Spinal cord (tissue), 9 donors: ENCODE measurements at regions not wholly inside any gene's neighbourhood (a gene's known extent, or its start where the extent isn't known, plus 50 kb on each side); places are given as distances from the start of the nearest gene placed in this dataset.
A peak's percentile ranks its signal among the peaks of the same experiment; 100 is the strongest.

ENCODE experiments used
- DNase-seq, 6 donors: peaks; one replicate each; pipeline versions ENCODE4 v3.0.0 to v3.0.0-alpha.2; 2013 to 2015; ENCODE audit warnings: low spot score in 6 of 6, low read depth in 4 of 6
- H3K27ac ChIP-seq: one replicate; pipeline ENCODE4 v1.5.1; 2013; ENCODE audit warnings: low read depth, low read length, control low read depth
- H3K27me3 ChIP-seq: one replicate; pipeline ENCODE4 v1.6.1; 2013; ENCODE audit warnings: low read length; ENCODE audit not compliant: control insufficient read depth, insufficient read depth
- H3K36me3 ChIP-seq: one replicate; pipeline ENCODE4 v1.6.1; 2013; ENCODE audit warnings: low read length; ENCODE audit not compliant: control insufficient read depth, insufficient read depth
- H3K4me1 ChIP-seq: one replicate; pipeline ENCODE4 v1.6.1; 2013; ENCODE audit warnings: low read length; ENCODE audit not compliant: control insufficient read depth, insufficient read depth
- H3K4me3 ChIP-seq: one replicate; pipeline ENCODE4 v1.5.1; 2013; ENCODE audit warnings: low read depth, low read length, control low read depth
- H3K9me3 ChIP-seq: one replicate; pipeline ENCODE4 v1.6.1; 2013; ENCODE audit warnings: low read length; ENCODE audit not compliant: control insufficient read depth, insufficient read depth
- WGBS: methylation state at CpG from one replicate; pipeline ENCODE4 v1.1.5; 2013; ENCODE audit warnings: missing lambda C conversion rate; ENCODE audit not compliant: insufficient coverage; 5-methylcytosine and 5-hydroxymethylcytosine counted together
- donor health status: healthy.

- WGBS, result 94% methylated on average over 14 of the region's 14 CpGs
These were observed 325.0 kb downstream of the SNAPC1 start for GRCh38 chr14:62087191-62087590.

DNA sequence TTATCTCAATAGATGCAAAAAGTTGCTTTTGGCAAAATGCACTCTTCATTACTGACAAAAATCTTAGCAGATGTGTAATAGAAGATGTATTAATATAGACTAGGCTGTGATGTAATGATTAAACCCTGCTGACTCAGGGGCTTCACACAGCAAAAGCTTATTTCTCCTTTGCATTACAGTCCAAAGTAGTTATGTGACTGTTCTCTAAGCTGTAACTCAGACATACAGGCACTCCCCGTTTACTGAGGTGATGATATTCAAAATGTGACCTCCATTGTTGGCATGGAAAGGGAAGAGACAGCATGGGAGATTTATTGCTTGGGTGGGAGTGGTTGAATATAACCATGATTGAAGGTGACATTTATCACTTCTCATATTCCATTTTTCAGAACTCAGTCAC is 331.5 kb downstream of the SNAPC1 start:
- WGBS, result no CpG with 5 or more reads among the region's 1 CpG

More at GRCh38 chr14:62087191-62087590, 325.0 kb downstream of the SNAPC1 start:
- Histone ChIP-seq H3K27me3 (no peaks in the 10 kb centered on the region), H3K9me3 (peaks cover 4% of the 10 kb centered on the region), H3K27ac (no peak overlapping the region), H3K4me1 (peaks cover 10% of the 10 kb centered on the region), H3K36me3 (peaks cover 2% of the 10 kb centered on the region), H3K4me3 (no peak overlapping the region)
- DNase-seq, result no peak

GRCh38 chr14:62097072-62097471 is 334.9 kb downstream of the SNAPC1 start:
- no CpG with 5 or more reads among the region's 2 CpGs for WGBS
- no peaks in the 10 kb centered on the region for H3K4me1 ChIP-seq
- no peak for DNase-seq

More for the DNA sequence above, 331.5 kb downstream of the SNAPC1 start:
- no peak for DNase-seq
- Histone ChIP-seq H3K27ac (no peak overlapping the region), H3K36me3 (no peaks in the 10 kb centered on the region), H3K27me3 (no peaks in the 10 kb centered on the region), H3K4me3 (no peak overlapping the region), H3K4me1 (no peaks in the 10 kb centered on the region), H3K9me3 (peaks cover 3% of the 10 kb centered on the region)

DNA sequence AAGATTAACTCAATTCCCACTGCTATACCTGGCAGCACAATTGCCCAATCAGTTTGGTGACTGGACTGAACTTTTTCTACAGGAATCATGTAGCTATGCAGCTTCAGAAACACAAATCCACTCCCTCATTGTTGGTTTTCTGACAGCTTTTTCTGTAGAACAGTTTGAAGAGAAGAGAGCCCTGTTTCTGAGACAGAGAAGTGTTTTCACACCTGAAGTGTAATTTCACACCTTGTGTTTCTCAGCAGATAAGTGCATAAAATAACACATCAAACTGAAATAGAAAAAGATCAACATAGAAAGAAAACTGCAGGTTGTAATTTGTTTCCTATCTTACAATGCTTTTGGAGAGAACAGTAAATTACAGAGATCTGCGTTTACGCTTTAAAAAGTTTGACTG is 335.6 kb downstream of the SNAPC1 start:
- no peaks in the 10 kb centered on the region for H3K36me3 ChIP-seq
- H3K27ac ChIP-seq, result no peak overlapping the region
- WGBS, result 83% methylated on average over 2 of the region's 2 CpGs
- no peak overlapping the region for H3K4me3 ChIP-seq
- H3K4me1 ChIP-seq, result no peaks in the 10 kb centered on the region
- no peaks in the 10 kb centered on the region for H3K27me3 ChIP-seq
- DNase-seq, result no peak
- peaks cover 3% of the 10 kb centered on the region for H3K9me3 ChIP-seq

More at GRCh38 chr14:62097072-62097471, 334.9 kb downstream of the SNAPC1 start:
- Histone ChIP-seq H3K27me3 (no peaks in the 10 kb centered on the region), H3K4me3 (no peak overlapping the region), H3K27ac (no peak overlapping the region), H3K9me3 (peaks cover 3% of the 10 kb centered on the region), H3K36me3 (no peaks in the 10 kb centered on the region)

DNA sequence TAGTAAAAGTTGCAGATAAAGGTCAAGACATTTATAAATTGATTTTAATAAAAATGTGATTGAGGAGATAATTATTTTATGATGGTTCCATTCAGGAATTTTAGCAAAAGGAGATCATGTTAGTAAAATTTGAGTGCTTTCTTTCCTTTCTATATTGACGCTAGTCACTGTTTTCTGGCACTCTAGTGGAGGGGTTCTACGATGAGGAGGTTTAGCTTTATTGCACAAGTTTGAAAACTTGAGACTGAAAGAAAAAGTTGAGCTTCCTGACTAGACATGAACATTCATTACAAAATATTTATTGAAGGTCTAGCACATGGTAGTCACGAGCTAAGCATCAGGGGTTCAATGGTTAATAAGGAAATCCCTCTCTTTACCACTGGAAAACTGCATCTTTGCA is 336.1 kb downstream of the SNAPC1 start:
- WGBS, result no CpG with 5 or more reads among the region's 3 CpGs
- no peaks in the 10 kb centered on the region for H3K4me1 ChIP-seq
- no peaks in the 10 kb centered on the region for H3K27me3 ChIP-seq
- peaks cover 3% of the 10 kb centered on the region for H3K9me3 ChIP-seq
- no peak for DNase-seq
- no peak overlapping the region for H3K27ac ChIP-seq
- H3K36me3 ChIP-seq, result no peaks in the 10 kb centered on the region
- H3K4me3 ChIP-seq, result no peak overlapping the region

DNA sequence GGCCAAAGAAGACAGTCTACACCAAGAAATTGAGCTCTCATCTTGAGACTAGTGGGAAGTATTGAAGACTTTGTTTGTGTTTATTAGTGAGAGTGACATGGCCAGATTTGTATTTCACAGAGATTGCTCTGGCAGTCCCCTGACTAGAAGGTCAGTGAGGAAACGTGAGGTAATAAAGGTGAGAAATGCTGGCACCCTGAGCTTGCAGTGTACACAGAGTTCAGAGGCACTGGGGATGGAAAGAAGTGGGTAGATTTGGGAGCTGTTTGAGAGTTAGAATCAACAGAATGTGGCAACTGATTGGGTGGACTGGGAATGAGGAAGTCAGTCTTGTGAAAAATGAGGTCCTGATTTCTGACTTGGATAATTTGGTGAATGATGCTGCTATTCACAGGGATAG is 336.9 kb downstream of the SNAPC1 start:
- 83% methylated on average over 1 of the region's 1 CpG for WGBS
- no peak for DNase-seq

GRCh38 chr14:62101189-62101588 is 339.0 kb downstream of the SNAPC1 start:
- Histone ChIP-seq H3K36me3 (no peaks in the 10 kb centered on the region), H3K27me3 (no peaks in the 10 kb centered on the region), H3K4me1 (no peaks in the 10 kb centered on the region), H3K4me3 (no peak overlapping the region), H3K9me3 (no peaks in the 10 kb centered on the region), H3K27ac (no peak overlapping the region)
- no CpG with 5 or more reads among the region's 1 CpG for WGBS
- DNase-seq, result no peak

More for the DNA sequence above, 336.9 kb downstream of the SNAPC1 start:
- H3K9me3 ChIP-seq, result peaks cover 3% of the 10 kb centered on the region
- no peaks in the 10 kb centered on the region for H3K4me1 ChIP-seq
- no peaks in the 10 kb centered on the region for H3K36me3 ChIP-seq
- H3K4me3 ChIP-seq, result no peak overlapping the region
- H3K27me3 ChIP-seq, result no peaks in the 10 kb centered on the region
- no peak overlapping the region for H3K27ac ChIP-seq

DNA sequence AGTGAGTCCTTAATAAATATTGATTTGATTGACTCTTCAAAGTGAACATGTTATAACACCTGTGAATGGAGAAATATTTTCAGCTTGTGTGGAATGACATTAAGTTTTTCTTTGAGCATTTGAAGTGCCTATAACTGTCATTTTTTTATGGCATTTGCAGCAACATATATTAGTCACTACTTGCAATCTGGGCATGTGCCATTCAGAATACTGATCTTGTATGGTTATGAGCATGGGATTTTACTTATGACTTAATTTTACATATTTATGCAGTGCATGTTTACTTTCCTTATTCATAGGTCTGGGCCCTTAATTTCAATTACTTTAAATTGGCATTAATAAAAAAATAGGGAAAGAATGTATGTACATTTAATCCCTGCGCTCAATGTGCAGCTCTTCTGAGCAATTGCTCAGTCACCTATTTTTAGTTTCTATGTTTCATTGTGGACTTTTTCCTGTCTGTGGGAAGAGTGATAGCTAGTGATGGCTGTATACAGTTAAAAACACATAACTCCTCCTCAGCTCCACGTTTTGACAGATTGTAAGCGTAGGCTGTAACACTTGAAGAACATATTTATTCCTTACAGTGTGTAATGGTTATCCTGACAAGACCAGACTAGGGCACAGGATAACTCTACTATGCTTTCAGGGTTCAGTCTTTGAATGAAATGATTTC is 339.6 kb downstream of the SNAPC1 start:
- DNase-seq, result peak in 1 of 6 donors; percentile 48
- no CpG with 5 or more reads among the region's 3 CpGs for WGBS
- no peaks in the 10 kb centered on the region for H3K27me3 ChIP-seq
- no peaks in the 10 kb centered on the region for H3K4me1 ChIP-seq
- no peaks in the 10 kb centered on the region for H3K36me3 ChIP-seq
- H3K27ac ChIP-seq, result no peak overlapping the region
- H3K4me3 ChIP-seq, result no peak overlapping the region
- H3K9me3 ChIP-seq, result no peaks in the 10 kb centered on the region

DNA sequence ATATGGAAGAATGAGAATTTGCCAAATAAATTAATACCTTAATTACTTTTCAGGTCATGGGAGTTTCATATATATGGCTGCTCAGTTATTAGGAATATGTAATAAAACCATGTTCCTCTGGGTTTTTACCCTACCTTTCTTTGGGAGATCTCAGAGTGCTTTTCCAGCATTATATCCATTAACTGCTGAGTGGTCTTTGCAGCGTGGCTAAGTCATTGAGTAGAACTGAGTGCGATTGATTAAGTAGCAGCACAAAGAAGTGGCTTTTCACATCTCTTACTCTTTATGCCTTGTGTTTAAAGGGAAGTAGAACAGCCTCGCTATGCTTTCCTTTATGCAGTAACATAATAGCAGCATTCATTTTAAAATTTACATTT is 340.1 kb downstream of the SNAPC1 start:
- Histone ChIP-seq H3K4me1 (no peaks in the 10 kb centered on the region), H3K9me3 (no peaks in the 10 kb centered on the region), H3K27me3 (no peaks in the 10 kb centered on the region), H3K27ac (no peak overlapping the region), H3K36me3 (no peaks in the 10 kb centered on the region), H3K4me3 (no peak overlapping the region)
- WGBS, result no CpG with 5 or more reads among the region's 3 CpGs
- DNase-seq, result peak in 2 of 6 donors; percentile 48 to 70

GRCh38 chr14:62103464-62103863 is 341.2 kb downstream of the SNAPC1 start:
- no peaks in the 10 kb centered on the region for H3K9me3 ChIP-seq
- no peak overlapping the region for H3K4me3 ChIP-seq
- no peaks in the 10 kb centered on the region for H3K4me1 ChIP-seq
- H3K27ac ChIP-seq, result no peak overlapping the region
- WGBS, result no CpG with 5 or more reads among the region's 4 CpGs
- no peaks in the 10 kb centered on the region for H3K36me3 ChIP-seq
- DNase-seq, result peak in 1 of 6 donors; percentile 64
- no peaks in the 10 kb centered on the region for H3K27me3 ChIP-seq
